ENCODE measurements at regions not wholly inside any gene's neighbourhood (a gene's known extent, or its start where the extent isn't known, plus 50 kb on each side); places are given as distances from the start of the nearest gene placed in this dataset.

- Histone ChIP-seq H3K4me3 (no peak overlapping the region), H3K27ac (no peak overlapping the region), H3K36me3 (no peaks in the 10 kb centered on the region), H3K27me3 (peaks cover 0 to 35% (median 0%) of the 10 kb centered on the region in 9 donors), H3K9me3 (peaks cover 0 to 3% (median 0%) of the 10 kb centered on the region in 12 donors), H3K4me1 (no peaks in the 10 kb centered on the region)
- DNase-seq (no peak), ATAC-seq (no peak)
- intact Hi-C loops (cut with DNase I) = no loop called here
- 66 to 74% (median 73%) methylated on average over 4 of the region's 4 CpGs for WGBS, 4 donors
- TF ChIP-seq, protein P1, sequence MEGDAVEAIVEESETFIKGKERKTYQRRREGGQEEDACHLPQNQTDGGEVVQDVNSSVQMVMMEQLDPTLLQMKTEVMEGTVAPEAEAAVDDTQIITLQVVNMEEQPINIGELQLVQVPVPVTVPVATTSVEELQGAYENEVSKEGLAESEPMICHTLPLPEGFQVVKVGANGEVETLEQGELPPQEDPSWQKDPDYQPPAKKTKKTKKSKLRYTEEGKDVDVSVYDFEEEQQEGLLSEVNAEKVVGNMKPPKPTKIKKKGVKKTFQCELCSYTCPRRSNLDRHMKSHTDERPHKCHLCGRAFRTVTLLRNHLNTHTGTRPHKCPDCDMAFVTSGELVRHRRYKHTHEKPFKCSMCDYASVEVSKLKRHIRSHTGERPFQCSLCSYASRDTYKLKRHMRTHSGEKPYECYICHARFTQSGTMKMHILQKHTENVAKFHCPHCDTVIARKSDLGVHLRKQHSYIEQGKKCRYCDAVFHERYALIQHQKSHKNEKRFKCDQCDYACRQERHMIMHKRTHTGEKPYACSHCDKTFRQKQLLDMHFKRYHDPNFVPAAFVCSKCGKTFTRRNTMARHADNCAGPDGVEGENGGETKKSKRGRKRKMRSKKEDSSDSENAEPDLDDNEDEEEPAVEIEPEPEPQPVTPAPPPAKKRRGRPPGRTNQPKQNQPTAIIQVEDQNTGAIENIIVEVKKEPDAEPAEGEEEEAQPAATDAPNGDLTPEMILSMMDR (IDR thresholded peaks at IDR 0.05) = no peak
- TF ChIP-seq POLR2A (IDR thresholded peaks at IDR 0.05) = no peak
Observed at GRCh38 chr9:126067031-126067734, 259.4 kb upstream of the MVB12B start.

- no peak for DNase-seq
- Histone ChIP-seq H3K27ac (no peak overlapping the region), H3K36me3 (no peaks in the 10 kb centered on the region), H3K9me3 (no peaks in the 10 kb centered on the region), H3K4me1 (no peaks in the 10 kb centered on the region), H3K27me3 (peaks cover 0 to 35% (median 0%) of the 10 kb centered on the region in 9 donors), H3K4me3 (no peak overlapping the region)
- TF ChIP-seq POLR2A (IDR thresholded peaks at IDR 0.05) = no peak
- TF ChIP-seq, protein P1 (IDR thresholded peaks at IDR 0.05) = no peak
- intact Hi-C loops (cut with DNase I) = no loop called here
- ATAC-seq = no peak
- 81 to 89% (median 85%) methylated on average over 12 to 17 of the region's 17 CpGs for WGBS, 4 donors
Observed at GRCh38 chr9:126068534-126069230, 257.9 kb upstream of the MVB12B start.

DNA sequence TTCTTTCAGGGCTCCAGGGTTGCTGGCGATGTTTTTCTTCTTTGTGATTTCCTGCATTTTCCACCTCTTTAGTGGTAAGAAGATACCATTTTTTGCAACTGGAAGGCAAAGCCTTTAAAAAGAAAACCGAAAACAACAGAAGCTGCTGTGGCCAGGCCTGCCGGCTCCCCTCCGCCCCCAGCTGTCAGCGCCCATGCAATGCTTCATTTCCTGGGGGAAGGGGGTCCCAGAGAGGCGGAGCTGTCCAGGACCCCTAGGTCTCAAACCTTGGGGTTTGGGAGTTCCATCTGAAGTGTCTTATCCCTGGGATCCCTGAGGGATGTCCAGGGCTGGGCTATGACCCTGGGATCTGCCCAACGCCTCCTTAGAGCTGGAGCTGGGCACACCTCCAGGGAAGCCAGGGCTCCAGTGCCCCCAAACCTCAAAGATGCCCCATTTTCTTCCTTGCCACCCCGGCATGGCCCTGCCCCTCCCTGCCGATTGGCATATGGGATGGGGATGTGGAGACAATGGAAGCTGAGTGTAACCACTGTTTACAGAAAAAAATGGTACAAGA is 257.2 kb upstream of the MVB12B start:
- Histone ChIP-seq H3K9me3 (no peaks in the 10 kb centered on the region), H3K36me3 (no peaks in the 10 kb centered on the region), H3K4me1 (no peaks in the 10 kb centered on the region), H3K27me3 (peaks cover 0 to 35% (median 0%) of the 10 kb centered on the region in 9 donors), H3K27ac (no peak overlapping the region), H3K4me3 (no peak overlapping the region)
- ATAC-seq = no peak
- 46 to 55% (median 51%) methylated on average over 9 of the region's 9 CpGs for WGBS, 4 donors
- DNase-seq = no peak
- TF ChIP-seq, protein P1 (IDR thresholded peaks at IDR 0.05) = no peak
- no peak for TF ChIP-seq POLR2A (IDR thresholded peaks at IDR 0.05)
- intact Hi-C loops (cut with DNase I) = no loop called here

- WGBS, 4 donors = 75 to 80% (median 77%) methylated on average over 14 to 15 of the region's 15 CpGs
- no peaks in the 10 kb centered on the region for H3K4me1 ChIP-seq
- intact Hi-C loops (cut with DNase I) = no loop called here
- no peak overlapping the region for H3K27ac ChIP-seq
- no peak for TF ChIP-seq POLR2A (IDR thresholded peaks at IDR 0.05)
- TF ChIP-seq, protein P1 (IDR thresholded peaks at IDR 0.05) = no peak
- H3K4me3 ChIP-seq = no peak overlapping the region
- ATAC-seq = no peak
- H3K36me3 ChIP-seq = no peaks in the 10 kb centered on the region
- peaks cover 0 to 35% (median 0%) of the 10 kb centered on the region in 9 donors for H3K27me3 ChIP-seq
- no peaks in the 10 kb centered on the region for H3K9me3 ChIP-seq
- DNase-seq = no peak
Observed at GRCh38 chr9:126070058-126070655, 256.5 kb upstream of the MVB12B start.
